ENCODE measurements at regions not wholly inside any gene's neighbourhood (a gene's known extent, or its start where the extent isn't known, plus 50 kb on each side); places are given as distances from the start of the nearest gene placed in this dataset.

DNA sequence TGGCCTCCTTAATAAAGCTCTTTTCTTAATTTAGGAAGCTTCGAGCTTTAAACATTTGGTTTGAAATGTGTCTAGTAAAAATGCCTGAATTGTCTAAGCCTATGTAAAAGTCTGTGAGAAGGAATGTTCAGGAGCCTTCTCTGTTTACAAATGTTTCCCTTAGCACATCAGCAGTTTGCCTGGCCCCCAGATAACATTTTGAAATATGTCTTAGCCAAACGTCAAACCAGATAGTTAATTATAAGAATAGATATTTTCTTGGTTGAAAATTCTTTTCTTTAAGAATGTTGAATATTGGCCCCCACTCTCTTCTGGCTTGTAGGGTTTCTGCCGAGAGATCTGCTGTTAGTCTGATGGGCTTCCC lies 498.6 kb downstream of the CCDC85A start:
- no peaks in the 10 kb centered on the region for H3K27me3 ChIP-seq
- no peaks in the 10 kb centered on the region for H3K36me3 ChIP-seq
- no peaks in the 10 kb centered on the region for H3K9me3 ChIP-seq (ENCODE audit: low read depth)
- DNase-seq (ENCODE audit: low read depth in 1 of 2, low spot score in 1 of 2) = peak in 1 of 2 donors; percentile 66
- no peaks in the 10 kb centered on the region for H3K4me1 ChIP-seq (ENCODE audit: low read depth)
- TF ChIP-seq, protein P1, sequence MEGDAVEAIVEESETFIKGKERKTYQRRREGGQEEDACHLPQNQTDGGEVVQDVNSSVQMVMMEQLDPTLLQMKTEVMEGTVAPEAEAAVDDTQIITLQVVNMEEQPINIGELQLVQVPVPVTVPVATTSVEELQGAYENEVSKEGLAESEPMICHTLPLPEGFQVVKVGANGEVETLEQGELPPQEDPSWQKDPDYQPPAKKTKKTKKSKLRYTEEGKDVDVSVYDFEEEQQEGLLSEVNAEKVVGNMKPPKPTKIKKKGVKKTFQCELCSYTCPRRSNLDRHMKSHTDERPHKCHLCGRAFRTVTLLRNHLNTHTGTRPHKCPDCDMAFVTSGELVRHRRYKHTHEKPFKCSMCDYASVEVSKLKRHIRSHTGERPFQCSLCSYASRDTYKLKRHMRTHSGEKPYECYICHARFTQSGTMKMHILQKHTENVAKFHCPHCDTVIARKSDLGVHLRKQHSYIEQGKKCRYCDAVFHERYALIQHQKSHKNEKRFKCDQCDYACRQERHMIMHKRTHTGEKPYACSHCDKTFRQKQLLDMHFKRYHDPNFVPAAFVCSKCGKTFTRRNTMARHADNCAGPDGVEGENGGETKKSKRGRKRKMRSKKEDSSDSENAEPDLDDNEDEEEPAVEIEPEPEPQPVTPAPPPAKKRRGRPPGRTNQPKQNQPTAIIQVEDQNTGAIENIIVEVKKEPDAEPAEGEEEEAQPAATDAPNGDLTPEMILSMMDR (IDR thresholded peaks at IDR 0.05; ENCODE audit: low read depth, low read length) = no peak
- no peak overlapping the region for H3K27ac ChIP-seq
- no peak overlapping the region for H3K4me3 ChIP-seq

DNA sequence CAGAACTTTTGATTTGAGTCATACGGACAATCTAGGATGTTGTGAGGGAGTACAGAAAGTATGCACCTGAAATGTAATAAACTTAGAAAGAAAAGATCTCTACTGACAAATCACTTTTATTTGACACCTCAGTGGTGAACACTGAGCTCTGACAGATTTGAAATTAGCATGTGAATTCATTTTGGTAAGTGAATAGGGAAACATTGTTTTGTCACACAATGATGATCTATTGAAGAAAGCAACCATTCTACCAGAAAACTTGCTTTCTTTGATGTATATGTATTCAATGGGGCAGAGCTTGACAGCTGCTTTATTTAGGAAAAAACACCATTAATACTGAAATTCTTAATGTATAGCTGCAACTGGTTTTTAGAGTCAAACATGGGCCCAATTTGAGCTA lies 500.5 kb downstream of the CCDC85A start:
- Histone ChIP-seq H3K27me3 (no peaks in the 10 kb centered on the region), H3K4me1 (ENCODE audit: low read depth) (no peaks in the 10 kb centered on the region), H3K4me3 (no peak overlapping the region), H3K36me3 (no peaks in the 10 kb centered on the region), H3K9me3 (ENCODE audit: low read depth) (no peaks in the 10 kb centered on the region), H3K27ac (no peak overlapping the region)
- TF ChIP-seq, protein P1 (IDR thresholded peaks at IDR 0.05; ENCODE audit: low read depth, low read length) = no peak
- no peak for DNase-seq (ENCODE audit: low read depth in 1 of 2, low spot score in 1 of 2)

DNA sequence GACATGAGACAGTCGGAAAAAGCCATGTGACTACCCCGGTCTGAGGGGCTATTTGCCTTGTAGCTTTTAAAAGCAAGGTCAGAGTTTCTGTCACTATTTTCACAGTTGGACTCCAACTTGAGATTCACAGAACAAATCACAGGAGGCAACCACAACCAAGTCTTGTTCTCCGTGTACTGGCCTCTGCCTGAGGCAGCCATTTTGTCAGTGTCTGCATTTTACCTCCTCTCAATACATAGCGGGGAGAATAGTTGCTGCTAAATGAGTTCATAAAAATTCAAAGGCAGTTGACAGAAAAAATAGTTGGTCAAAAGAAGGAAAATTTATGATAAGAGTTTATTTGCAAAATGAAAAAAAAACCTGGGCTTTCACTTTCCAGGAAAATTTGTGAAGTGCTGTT lies 501.4 kb downstream of the CCDC85A start:
- TF ChIP-seq, protein P1 (IDR thresholded peaks at IDR 0.05; ENCODE audit: low read depth, low read length) = no peak
- Histone ChIP-seq H3K9me3 (ENCODE audit: low read depth) (no peaks in the 10 kb centered on the region), H3K27me3 (no peaks in the 10 kb centered on the region), H3K4me3 (no peak overlapping the region), H3K36me3 (no peaks in the 10 kb centered on the region), H3K27ac (no peak overlapping the region), H3K4me1 (ENCODE audit: low read depth) (no peaks in the 10 kb centered on the region)
- no peak for DNase-seq (ENCODE audit: low read depth in 1 of 2, low spot score in 1 of 2)

DNA sequence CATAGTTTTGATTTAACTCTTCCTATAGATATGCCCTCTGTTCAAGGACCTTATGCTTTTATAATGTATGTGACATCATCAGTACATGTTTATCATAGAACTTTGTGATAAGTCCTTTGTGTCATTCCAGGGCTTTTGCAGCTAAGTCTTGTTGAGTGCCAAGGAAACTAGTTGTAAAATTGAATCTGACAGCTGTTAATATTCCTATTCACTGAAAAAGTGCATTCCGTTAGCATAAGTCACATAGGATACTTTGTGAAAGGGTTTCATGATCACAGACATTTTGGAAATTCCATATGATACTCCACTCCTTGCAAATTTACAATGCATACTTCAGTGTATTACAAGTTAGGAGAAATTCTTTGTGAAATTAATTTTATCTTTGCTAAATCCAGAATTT lies 503.4 kb downstream of the CCDC85A start:
- Histone ChIP-seq H3K27ac (no peak overlapping the region), H3K27me3 (no peaks in the 10 kb centered on the region), H3K4me3 (no peak overlapping the region), H3K36me3 (no peaks in the 10 kb centered on the region), H3K4me1 (ENCODE audit: low read depth) (no peaks in the 10 kb centered on the region), H3K9me3 (ENCODE audit: low read depth) (no peaks in the 10 kb centered on the region)
- TF ChIP-seq, protein P1 (IDR thresholded peaks at IDR 0.05; ENCODE audit: low read depth, low read length) = no peak
- peak in 1 of 2 donors; percentile 27 for DNase-seq (ENCODE audit: low read depth in 1 of 2, low spot score in 1 of 2)

DNA sequence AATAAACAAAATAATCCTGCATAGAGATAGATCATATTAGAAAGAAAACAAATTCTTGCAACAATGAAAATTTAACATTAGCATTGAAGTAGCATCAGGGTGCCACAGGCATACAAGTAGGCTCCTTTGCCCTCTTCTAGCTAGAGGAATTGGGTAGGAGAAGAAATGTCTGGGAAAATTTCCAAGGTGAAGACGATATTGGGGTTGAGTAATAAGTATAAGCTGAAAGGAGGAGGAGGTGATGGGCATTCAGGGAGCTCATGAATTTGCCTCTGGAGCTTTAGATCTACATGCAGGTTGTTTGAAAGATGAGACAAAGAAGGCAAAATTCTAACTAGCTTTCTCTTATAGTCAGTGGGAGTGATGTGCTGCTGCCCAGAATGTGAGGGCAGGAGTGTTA lies 504.9 kb downstream of the CCDC85A start:
- Histone ChIP-seq H3K4me3 (no peak overlapping the region), H3K27ac (no peak overlapping the region), H3K27me3 (no peaks in the 10 kb centered on the region), H3K4me1 (ENCODE audit: low read depth) (no peaks in the 10 kb centered on the region), H3K9me3 (ENCODE audit: low read depth) (no peaks in the 10 kb centered on the region), H3K36me3 (no peaks in the 10 kb centered on the region)
- peak in 1 of 2 donors; percentile 35 for DNase-seq (ENCODE audit: low read depth in 1 of 2, low spot score in 1 of 2)
- TF ChIP-seq, protein P1 (IDR thresholded peaks at IDR 0.05; ENCODE audit: low read depth, low read length) = no peak

DNA sequence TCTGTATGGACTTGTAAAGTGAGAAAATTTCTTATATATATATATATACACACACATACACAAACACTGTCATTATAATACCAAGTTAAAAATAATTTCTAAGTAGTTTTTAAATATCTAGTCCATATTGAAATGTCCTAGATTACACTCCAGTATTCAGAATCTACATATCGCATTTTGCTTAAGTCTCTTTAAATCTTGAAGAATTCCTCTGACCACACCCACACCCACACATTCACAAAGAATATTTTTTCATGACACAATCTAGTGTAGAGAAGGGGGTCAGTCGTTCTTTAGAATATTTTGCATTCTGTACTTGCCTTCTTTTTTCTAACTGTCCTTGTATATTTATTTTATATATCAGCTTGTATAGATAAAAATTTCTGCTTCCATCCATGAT lies 509.7 kb downstream of the CCDC85A start:
- Histone ChIP-seq H3K4me1 (ENCODE audit: low read depth) (no peaks in the 10 kb centered on the region), H3K27ac (no peak overlapping the region), H3K36me3 (no peaks in the 10 kb centered on the region), H3K27me3 (no peaks in the 10 kb centered on the region), H3K4me3 (no peak overlapping the region), H3K9me3 (ENCODE audit: low read depth) (no peaks in the 10 kb centered on the region)
- TF ChIP-seq, protein P1 (IDR thresholded peaks at IDR 0.05; ENCODE audit: low read depth, low read length) = no peak
- DNase-seq (ENCODE audit: low read depth in 1 of 2, low spot score in 1 of 2) = no peak

Measured in cardiac muscle cell (in vitro differentiated cells and primary cell).